ENCODE measurements at regions not wholly inside any gene's neighbourhood (a gene's known extent, or its start where the extent isn't known, plus 50 kb on each side); places are given as distances from the start of the nearest gene placed in this dataset.

DNA sequence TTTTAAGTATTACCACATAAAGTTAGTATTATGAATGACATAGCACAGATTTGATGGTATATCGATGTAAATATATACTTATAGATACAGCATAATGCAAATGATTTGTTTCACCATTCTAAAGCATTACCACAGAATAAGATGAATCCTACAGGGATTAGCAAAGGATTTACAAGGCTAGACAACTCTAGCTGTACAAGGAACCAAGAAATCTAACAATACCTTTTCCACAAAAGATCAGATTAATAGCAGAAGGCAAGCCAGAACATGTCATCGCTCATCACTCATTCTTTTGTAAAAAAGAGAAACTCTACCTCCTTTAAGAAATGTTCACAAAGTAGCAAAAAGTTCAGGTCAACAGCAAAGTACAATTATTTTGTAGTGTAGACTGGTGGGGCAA, 105.1 kb upstream of the ANK3 start:
- Histone ChIP-seq H3K79me2 (ENCODE audit: low read length) (no peaks in the 10 kb centered on the region), H3K9ac (ENCODE audit: low read length) (no peak overlapping the region), H3K4me1 (ENCODE audit: low read length) (no peaks in the 10 kb centered on the region; the same call in 1 of the 2 replicates), H3K36me3 (replicated peaks; ENCODE audit: low read depth, low read length) (no peaks in the 10 kb centered on the region), H3K9me3 (ENCODE audit: insufficient read depth, low read length) (no peaks in the 10 kb centered on the region), H3K27ac (ENCODE audit: low read length) (no peak overlapping the region), H4K20me1 (ENCODE audit: insufficient read depth, low read length) (no peaks in the 10 kb centered on the region), H3K4me3 (ENCODE audit: low read length) (no peak overlapping the region), H3K4me2 (ENCODE audit: low read length) (no peak overlapping the region), H2AFZ (ENCODE audit: low read depth, low read length) (no peak overlapping the region), H3K27me3 (ENCODE audit: low read depth, low read length) (no peaks in the 10 kb centered on the region)
- TF ChIP-seq CTCF (IDR thresholded peaks at IDR 0.05; ENCODE audit: low read depth, low read length) (no peak), EZH2phosphoT487 (IDR thresholded peaks at IDR 0.05; ENCODE audit: low read depth) (no peak)

DNA sequence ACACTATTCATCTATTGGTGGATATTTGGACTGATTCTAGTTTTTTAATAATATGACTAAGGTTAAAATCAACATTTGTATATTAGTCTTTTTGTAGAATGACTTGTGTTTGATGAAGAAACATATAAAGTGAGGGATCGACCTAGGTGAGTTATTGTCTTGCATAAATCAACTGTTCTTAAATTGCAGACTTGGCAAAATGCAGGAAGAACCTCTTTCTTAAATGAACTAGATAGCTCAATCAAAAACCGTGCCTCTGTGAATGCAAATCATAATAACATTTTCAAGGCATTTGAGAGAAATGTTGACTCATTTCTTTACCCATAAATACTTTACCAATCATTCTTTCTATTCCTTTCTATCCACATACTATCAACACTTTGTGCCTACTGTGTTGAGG, 101.5 kb upstream of the ANK3 start:
- Histone ChIP-seq H2AFZ (ENCODE audit: low read depth, low read length) (no peak overlapping the region), H3K4me2 (ENCODE audit: low read length) (no peak overlapping the region), H3K9me3 (ENCODE audit: insufficient read depth, low read length) (no peaks in the 10 kb centered on the region), H3K4me1 (ENCODE audit: low read length) (no peaks in the 10 kb centered on the region; the same call in 1 of the 2 replicates), H3K4me3 (ENCODE audit: low read length) (no peak overlapping the region), H3K9ac (ENCODE audit: low read length) (no peak overlapping the region), H3K27ac (ENCODE audit: low read length) (no peak overlapping the region), H3K36me3 (replicated peaks; ENCODE audit: low read depth, low read length) (no peaks in the 10 kb centered on the region), H4K20me1 (ENCODE audit: insufficient read depth, low read length) (no peaks in the 10 kb centered on the region), H3K79me2 (ENCODE audit: low read length) (no peaks in the 10 kb centered on the region), H3K27me3 (ENCODE audit: low read depth, low read length) (no peaks in the 10 kb centered on the region)
- TF ChIP-seq EZH2phosphoT487 (IDR thresholded peaks at IDR 0.05; ENCODE audit: low read depth): no peak
- no peak for TF ChIP-seq CTCF (IDR thresholded peaks at IDR 0.05; ENCODE audit: low read depth, low read length)

DNA sequence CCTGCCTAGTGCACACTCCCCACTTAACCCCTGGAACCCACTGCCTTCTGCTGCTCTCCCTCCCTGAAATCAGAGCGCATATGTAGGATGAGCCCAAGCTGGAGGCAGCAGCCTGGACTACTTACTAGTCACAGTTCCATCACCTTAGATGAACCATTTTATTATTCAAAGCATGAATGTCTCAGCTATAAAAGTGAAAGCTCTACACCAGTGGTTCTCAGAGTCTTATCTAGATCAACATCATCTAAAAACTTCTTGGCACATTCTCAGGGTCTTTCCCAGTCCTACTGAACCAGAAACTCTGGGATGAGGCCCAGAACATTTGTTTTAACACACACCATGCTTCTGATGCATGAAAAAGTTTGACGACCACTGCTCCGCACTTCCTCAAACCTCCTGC, 100.3 kb upstream of the ANK3 start:
- no peaks in the 10 kb centered on the region for H3K36me3 ChIP-seq (replicated peaks; ENCODE audit: low read depth, low read length)
- H3K9me3 ChIP-seq (ENCODE audit: insufficient read depth, low read length): no peaks in the 10 kb centered on the region
- H3K27ac ChIP-seq (ENCODE audit: low read length): no peak overlapping the region
- no peak overlapping the region for H3K4me3 ChIP-seq (ENCODE audit: low read length)
- TF ChIP-seq CTCF (IDR thresholded peaks at IDR 0.05; ENCODE audit: low read depth, low read length): no peak
- no peak for TF ChIP-seq EZH2phosphoT487 (IDR thresholded peaks at IDR 0.05; ENCODE audit: low read depth)
- H3K79me2 ChIP-seq (ENCODE audit: low read length): no peaks in the 10 kb centered on the region
- H3K4me1 ChIP-seq (ENCODE audit: low read length): no peaks in the 10 kb centered on the region; the same call in 1 of the 2 replicates
- H3K9ac ChIP-seq (ENCODE audit: low read length): no peak overlapping the region
- no peak overlapping the region for H2AFZ ChIP-seq (ENCODE audit: low read depth, low read length)
- H3K4me2 ChIP-seq (ENCODE audit: low read length): peak overlapping the region; percentile 12; the same call in 1 of the 2 replicates
- no peaks in the 10 kb centered on the region for H3K27me3 ChIP-seq (ENCODE audit: low read depth, low read length)
- H4K20me1 ChIP-seq (ENCODE audit: insufficient read depth, low read length): no peaks in the 10 kb centered on the region

GRCh38 chr10:60488111-60488669, 98.5 kb upstream of the ANK3 start:
- Histone ChIP-seq H3K4me2 (ENCODE audit: low read length) (no peak overlapping the region), H3K27ac (ENCODE audit: low read length) (no peak overlapping the region), H3K4me3 (ENCODE audit: low read length) (no peak overlapping the region), H3K4me1 (ENCODE audit: low read length) (no peaks in the 10 kb centered on the region; the same call in 1 of the 2 replicates), H3K36me3 (replicated peaks; ENCODE audit: low read depth, low read length) (no peaks in the 10 kb centered on the region), H3K9ac (ENCODE audit: low read length) (no peak overlapping the region), H3K79me2 (ENCODE audit: low read length) (no peaks in the 10 kb centered on the region), H2AFZ (ENCODE audit: low read depth, low read length) (no peak overlapping the region), H3K27me3 (ENCODE audit: low read depth, low read length) (no peaks in the 10 kb centered on the region), H4K20me1 (ENCODE audit: insufficient read depth, low read length) (no peaks in the 10 kb centered on the region), H3K9me3 (ENCODE audit: insufficient read depth, low read length) (no peaks in the 10 kb centered on the region)
- TF ChIP-seq CTCF (IDR thresholded peaks at IDR 0.05; ENCODE audit: low read depth, low read length): no peak
- TF ChIP-seq EZH2phosphoT487 (IDR thresholded peaks at IDR 0.05; ENCODE audit: low read depth): no peak
